Stimulated activated naive CD8-positive, alpha-beta T cell treated with anti-CD3 and anti-CD28 coated beads, Interleukin-15, Interleukin-2, amounts not matched to agents 100 ng/mL and 50 ng/mL, for 24 hours (primary cell): ENCODE measurements at regions not wholly inside any gene's neighbourhood (a gene's known extent, or its start where the extent isn't known, plus 50 kb on each side); places are given as distances from the start of the nearest gene placed in this dataset.

Experiments
- H3K27ac Mint-ChIP-seq: one replicate; pipeline ENCODE4 v1.8.0; 2021; ENCODE audit warnings: mild to moderate bottlenecking, mixed read lengths
- H3K27me3 Mint-ChIP-seq: one replicate; pipeline ENCODE4 v1.8.0; 2021; ENCODE audit warnings: mixed read lengths
- H3K36me3 Mint-ChIP-seq: one replicate; pipeline ENCODE4 v1.8.0; 2021; ENCODE audit warnings: low read depth, mixed read lengths
- H3K4me1 Mint-ChIP-seq: one replicate; pipeline ENCODE4 v1.8.0; 2021; ENCODE audit warnings: low read depth, mixed read lengths
- H3K4me3 Mint-ChIP-seq: one replicate; pipeline ENCODE4 v1.8.0; 2021; ENCODE audit warnings: mild to moderate bottlenecking, mixed read lengths
- H3K9me3 Mint-ChIP-seq: one replicate; pipeline ENCODE4 v1.8.0; 2021; ENCODE audit warnings: mixed read lengths

- Mint-ChIP-seq H3K4me3 (no peak overlapping the region), H3K4me1 (peaks cover 34% of the 10 kb centered on the region), H3K27ac (no peak overlapping the region), H3K9me3 (no peaks in the 10 kb centered on the region), H3K36me3 (no peaks in the 10 kb centered on the region), H3K27me3 (peaks cover 3% of the 10 kb centered on the region)
Measured at GRCh38 chr14:100638211-100638855, 51.1 kb upstream of the BEGAIN start.

- Mint-ChIP-seq H3K4me1 (peaks cover 35% of the 10 kb centered on the region), H3K27me3 (peaks cover 3% of the 10 kb centered on the region), H3K27ac (no peak overlapping the region), H3K36me3 (no peaks in the 10 kb centered on the region), H3K4me3 (no peak overlapping the region), H3K9me3 (no peaks in the 10 kb centered on the region)
Measured at GRCh38 chr14:100639280-100639679, 52.1 kb upstream of the BEGAIN start.

- Mint-ChIP-seq H3K36me3 (no peaks in the 10 kb centered on the region), H3K27ac (peak overlapping the region; percentile 54), H3K4me1 (peaks cover 49% of the 10 kb centered on the region), H3K9me3 (no peaks in the 10 kb centered on the region), H3K27me3 (peaks cover 3% of the 10 kb centered on the region), H3K4me3 (peak overlapping the region; percentile 36)
Measured at GRCh38 chr14:100640471-100641273, 53.5 kb upstream of the BEGAIN start.

GRCh38 chr14:100641274-100641860 lies 54.1 kb upstream of the BEGAIN start:
- H3K27ac Mint-ChIP-seq: peak overlapping the region; percentile 24

GRCh38 chr14:100643426-100643825 lies 56.2 kb upstream of the BEGAIN start:
- H3K27ac Mint-ChIP-seq: no peak overlapping the region
- H3K4me1 Mint-ChIP-seq: peaks cover 53% of the 10 kb centered on the region
- no peak overlapping the region for H3K4me3 Mint-ChIP-seq
- no peaks in the 10 kb centered on the region for H3K9me3 Mint-ChIP-seq
- H3K27me3 Mint-ChIP-seq: peaks cover 3% of the 10 kb centered on the region
- no peaks in the 10 kb centered on the region for H3K36me3 Mint-ChIP-seq

More at GRCh38 chr14:100641274-100641860, 54.1 kb upstream of the BEGAIN start:
- H3K9me3 Mint-ChIP-seq: no peaks in the 10 kb centered on the region
- H3K4me3 Mint-ChIP-seq: no peak overlapping the region
- H3K36me3 Mint-ChIP-seq: no peaks in the 10 kb centered on the region
- H3K27me3 Mint-ChIP-seq: peaks cover 3% of the 10 kb centered on the region
- peaks cover 53% of the 10 kb centered on the region for H3K4me1 Mint-ChIP-seq

DNA sequence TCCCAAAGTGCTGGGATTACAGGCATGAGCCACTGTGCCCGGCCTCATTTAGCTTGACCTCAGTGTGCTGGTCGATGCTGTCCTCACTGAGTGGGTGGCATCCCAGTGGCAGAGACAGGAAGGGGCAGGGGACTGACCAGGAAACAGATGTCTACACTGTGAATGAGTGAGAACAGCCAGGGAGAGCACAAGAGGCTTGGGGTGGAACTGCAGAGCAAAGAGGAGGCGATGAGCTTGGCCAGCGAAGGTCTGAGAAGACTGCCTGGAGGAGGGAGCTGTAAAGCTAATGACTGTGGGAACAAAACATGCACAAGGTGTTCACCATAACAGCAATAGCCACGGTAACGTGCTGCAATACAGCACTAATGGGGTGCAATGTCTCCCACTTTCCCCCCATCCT lies 57.2 kb upstream of the BEGAIN start:
- no peaks in the 10 kb centered on the region for H3K9me3 Mint-ChIP-seq
- H3K4me1 Mint-ChIP-seq: peaks cover 44% of the 10 kb centered on the region
- no peak overlapping the region for H3K27ac Mint-ChIP-seq
- no peak overlapping the region for H3K4me3 Mint-ChIP-seq
- peaks cover 3% of the 10 kb centered on the region for H3K27me3 Mint-ChIP-seq
- no peaks in the 10 kb centered on the region for H3K36me3 Mint-ChIP-seq

DNA sequence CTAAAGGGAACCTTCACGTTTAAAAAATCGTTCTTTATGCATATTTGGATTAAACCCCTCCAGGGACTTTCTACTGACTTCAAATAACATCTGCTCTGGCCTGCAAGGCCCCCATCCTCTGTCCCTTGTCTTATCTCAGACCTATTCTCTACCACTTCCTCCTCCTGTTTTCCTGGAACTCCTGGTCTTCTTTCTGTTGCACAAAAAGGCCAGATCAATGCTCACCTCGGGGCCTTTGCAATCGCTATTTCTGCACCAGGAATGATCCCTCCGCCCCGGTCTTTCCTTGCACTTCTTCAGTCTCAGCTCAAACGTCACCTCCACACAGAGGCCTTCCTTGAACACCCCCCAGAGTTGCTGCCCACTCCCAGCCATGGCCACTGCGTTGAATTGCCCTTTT lies 57.6 kb upstream of the BEGAIN start:
- no peak overlapping the region for H3K27ac Mint-ChIP-seq
- H3K36me3 Mint-ChIP-seq: no peaks in the 10 kb centered on the region
- peaks cover 40% of the 10 kb centered on the region for H3K4me1 Mint-ChIP-seq
- H3K4me3 Mint-ChIP-seq: no peak overlapping the region
- peaks cover 3% of the 10 kb centered on the region for H3K27me3 Mint-ChIP-seq
- no peaks in the 10 kb centered on the region for H3K9me3 Mint-ChIP-seq

DNA sequence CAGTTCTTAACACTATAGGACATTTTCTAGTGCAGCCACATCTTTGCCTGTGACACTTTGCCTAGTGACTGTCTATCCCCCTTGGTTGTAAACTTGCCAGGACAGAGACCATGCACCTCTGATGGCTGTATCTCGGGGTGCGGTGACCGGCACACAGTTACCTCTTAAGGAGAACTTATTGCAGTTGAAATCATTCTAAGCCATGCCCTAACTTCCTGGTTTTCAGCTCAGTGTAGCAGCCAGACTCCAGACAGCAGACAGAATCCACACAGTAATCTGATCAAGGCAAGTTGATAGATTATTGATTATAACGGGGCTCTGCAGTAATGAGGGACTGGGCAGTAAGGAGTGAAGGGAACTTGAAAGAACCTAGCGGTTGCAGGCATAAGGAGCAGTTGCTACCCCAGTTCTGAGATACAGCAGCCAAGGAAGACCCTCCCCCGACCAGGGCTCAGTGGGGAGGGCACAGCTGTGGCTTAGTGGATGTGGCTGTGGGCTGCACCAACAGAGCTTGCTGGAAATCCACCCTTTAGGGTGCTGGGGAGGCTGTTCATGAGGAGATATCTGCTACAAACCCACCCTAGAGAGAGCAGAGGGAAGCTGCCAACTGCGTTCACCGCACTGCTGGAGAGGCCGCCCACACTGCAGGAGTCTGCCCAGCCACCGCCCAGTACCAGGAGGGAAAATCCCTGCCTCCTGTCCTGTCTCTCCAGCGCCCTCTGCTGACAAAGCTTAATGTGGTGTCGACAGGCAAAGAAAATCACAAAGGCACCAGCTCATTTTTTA lies 58.2 kb upstream of the BEGAIN start:
- H3K4me1 Mint-ChIP-seq: peaks cover 34% of the 10 kb centered on the region
- no peaks in the 10 kb centered on the region for H3K9me3 Mint-ChIP-seq
- H3K27me3 Mint-ChIP-seq: peaks cover 3% of the 10 kb centered on the region
- H3K4me3 Mint-ChIP-seq: no peak overlapping the region
- H3K36me3 Mint-ChIP-seq: no peaks in the 10 kb centered on the region
- no peak overlapping the region for H3K27ac Mint-ChIP-seq

DNA sequence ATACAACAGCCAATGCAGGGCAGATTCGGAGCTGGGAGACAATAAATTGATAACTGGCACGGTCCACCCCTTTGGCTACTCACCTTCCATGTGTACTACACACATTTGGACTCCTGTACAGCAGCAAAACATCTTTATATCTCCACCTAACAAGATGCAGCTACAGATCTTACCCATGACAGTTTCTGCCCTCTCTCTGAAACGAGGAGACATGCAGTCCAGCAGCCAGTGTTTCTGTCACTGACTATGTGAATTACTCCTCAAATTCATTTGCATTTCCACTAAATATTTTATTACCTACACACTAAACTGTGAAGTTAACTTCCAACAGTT lies 58.7 kb upstream of the BEGAIN start:
- no peaks in the 10 kb centered on the region for H3K9me3 Mint-ChIP-seq

GRCh38 chr14:100648474-100649172 lies 61.4 kb upstream of the BEGAIN start:
- Mint-ChIP-seq H3K4me3 (no peak overlapping the region), H3K9me3 (no peaks in the 10 kb centered on the region), H3K27me3 (peaks cover 2% of the 10 kb centered on the region), H3K36me3 (no peaks in the 10 kb centered on the region), H3K27ac (no peak overlapping the region), H3K4me1 (peaks cover 21% of the 10 kb centered on the region)

More for the DNA sequence above, 58.7 kb upstream of the BEGAIN start:
- H3K4me1 Mint-ChIP-seq: peaks cover 29% of the 10 kb centered on the region
- H3K4me3 Mint-ChIP-seq: no peak overlapping the region
- no peak overlapping the region for H3K27ac Mint-ChIP-seq
- peaks cover 3% of the 10 kb centered on the region for H3K27me3 Mint-ChIP-seq
- no peaks in the 10 kb centered on the region for H3K36me3 Mint-ChIP-seq

GRCh38 chr14:100649173-100649519 lies 61.9 kb upstream of the BEGAIN start:
- Mint-ChIP-seq H3K27ac (no peak overlapping the region), H3K9me3 (no peaks in the 10 kb centered on the region), H3K4me1 (peaks cover 26% of the 10 kb centered on the region), H3K27me3 (peaks cover 6% of the 10 kb centered on the region), H3K36me3 (no peaks in the 10 kb centered on the region), H3K4me3 (no peak overlapping the region)

GRCh38 chr14:100651999-100652508 lies 64.8 kb upstream of the BEGAIN start:
- no peaks in the 10 kb centered on the region for H3K9me3 Mint-ChIP-seq
- no peak overlapping the region for H3K27ac Mint-ChIP-seq
- no peak overlapping the region for H3K4me3 Mint-ChIP-seq
- H3K27me3 Mint-ChIP-seq: peaks cover 20% of the 10 kb centered on the region
- peaks cover 11% of the 10 kb centered on the region for H3K4me1 Mint-ChIP-seq
- no peaks in the 10 kb centered on the region for H3K36me3 Mint-ChIP-seq

- Mint-ChIP-seq H3K4me3 (no peak overlapping the region), H3K9me3 (no peaks in the 10 kb centered on the region), H3K36me3 (no peaks in the 10 kb centered on the region)
Measured at GRCh38 chr14:100652744-100653143, 65.5 kb upstream of the BEGAIN start.

GRCh38 chr14:100653409-100653808 lies 66.2 kb upstream of the BEGAIN start:
- Mint-ChIP-seq H3K36me3 (no peaks in the 10 kb centered on the region), H3K9me3 (no peaks in the 10 kb centered on the region), H3K4me3 (no peak overlapping the region), H3K27ac (no peak overlapping the region), H3K27me3 (peaks cover 20% of the 10 kb centered on the region), H3K4me1 (peaks cover 11% of the 10 kb centered on the region)

More at GRCh38 chr14:100652744-100653143, 65.5 kb upstream of the BEGAIN start:
- Mint-ChIP-seq H3K27me3 (peaks cover 20% of the 10 kb centered on the region), H3K4me1 (peaks cover 11% of the 10 kb centered on the region), H3K27ac (no peak overlapping the region)
